ENCODE measurements at regions not wholly inside any gene's neighbourhood (a gene's known extent, or its start where the extent isn't known, plus 50 kb on each side); places are given as distances from the start of the nearest gene placed in this dataset.

DNA sequence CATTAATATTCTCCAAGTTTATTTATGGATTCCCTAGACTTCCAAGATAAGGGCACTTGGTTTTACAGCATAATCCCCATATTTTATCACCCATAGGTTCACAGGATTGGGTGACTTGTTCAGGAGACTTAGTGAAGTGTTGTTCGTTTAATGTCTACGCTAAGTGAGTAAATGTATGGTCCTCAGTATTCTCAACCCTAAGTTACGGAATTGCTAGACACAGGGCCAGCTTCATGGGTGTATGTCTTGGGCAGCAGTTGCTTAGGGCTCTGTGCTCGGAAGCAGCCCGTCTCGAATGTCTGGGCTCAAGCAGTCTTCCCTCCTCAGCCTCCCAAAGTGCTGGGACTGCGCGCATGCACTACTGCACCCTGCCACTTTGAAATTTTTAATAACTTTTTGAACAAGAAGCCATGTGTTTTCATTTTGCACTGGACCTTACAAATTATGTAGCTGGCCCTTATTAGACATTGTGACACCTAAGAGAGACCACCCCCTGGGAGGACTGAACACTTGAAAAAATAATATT is 91.5 kb upstream of the ZNF217 start:
- TF ChIP-seq, protein P1, sequence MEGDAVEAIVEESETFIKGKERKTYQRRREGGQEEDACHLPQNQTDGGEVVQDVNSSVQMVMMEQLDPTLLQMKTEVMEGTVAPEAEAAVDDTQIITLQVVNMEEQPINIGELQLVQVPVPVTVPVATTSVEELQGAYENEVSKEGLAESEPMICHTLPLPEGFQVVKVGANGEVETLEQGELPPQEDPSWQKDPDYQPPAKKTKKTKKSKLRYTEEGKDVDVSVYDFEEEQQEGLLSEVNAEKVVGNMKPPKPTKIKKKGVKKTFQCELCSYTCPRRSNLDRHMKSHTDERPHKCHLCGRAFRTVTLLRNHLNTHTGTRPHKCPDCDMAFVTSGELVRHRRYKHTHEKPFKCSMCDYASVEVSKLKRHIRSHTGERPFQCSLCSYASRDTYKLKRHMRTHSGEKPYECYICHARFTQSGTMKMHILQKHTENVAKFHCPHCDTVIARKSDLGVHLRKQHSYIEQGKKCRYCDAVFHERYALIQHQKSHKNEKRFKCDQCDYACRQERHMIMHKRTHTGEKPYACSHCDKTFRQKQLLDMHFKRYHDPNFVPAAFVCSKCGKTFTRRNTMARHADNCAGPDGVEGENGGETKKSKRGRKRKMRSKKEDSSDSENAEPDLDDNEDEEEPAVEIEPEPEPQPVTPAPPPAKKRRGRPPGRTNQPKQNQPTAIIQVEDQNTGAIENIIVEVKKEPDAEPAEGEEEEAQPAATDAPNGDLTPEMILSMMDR (IDR thresholded peaks at IDR 0.05): no peak
- TF ChIP-seq POLR2A (IDR thresholded peaks at IDR 0.05) (no peak), EP300 (IDR thresholded peaks at IDR 0.05) (no peak)
